GM12892 (cell line): ENCODE measurements at regions not wholly inside any gene's neighbourhood (a gene's known extent, or its start where the extent isn't known, plus 50 kb on each side); places are given as distances from the start of the nearest gene placed in this dataset.
"Not testable (repeated sequence)": the region's sequence is repeated elsewhere in the genome, so short reads cannot be mapped to it uniquely, and the experiment has no call there.

Source experiments
- POLR2A ChIP-seq: IDR thresholded peaks from 2 replicates; pipeline ENCODE4 v1.6.1; 2011; ENCODE audit warnings: low read depth, low read length, control low read depth
- POLR2AphosphoS5 ChIP-seq: IDR thresholded peaks from 2 replicates; pipeline ENCODE4 v1.6.1; 2011; ENCODE audit warnings: low read depth, low read length, control low read depth

DNA sequence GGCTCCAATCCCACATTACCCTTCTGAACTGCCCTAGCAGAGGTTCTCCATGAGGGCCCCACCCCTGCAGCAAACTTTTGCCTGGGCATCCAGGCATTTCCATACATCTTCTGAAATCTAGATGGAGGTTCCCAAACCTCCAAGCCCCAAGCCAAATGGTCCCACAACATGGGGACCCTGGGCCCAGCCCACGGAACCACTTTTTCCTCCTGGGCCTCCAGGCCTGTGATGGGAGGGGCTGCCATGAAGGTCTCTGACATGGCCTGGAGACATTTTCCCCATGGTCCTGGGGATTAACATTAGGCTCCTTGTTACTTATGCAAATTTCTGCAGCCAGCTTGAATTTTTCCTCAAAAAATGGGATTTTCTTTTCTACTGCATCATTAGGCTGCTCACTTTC, 156.7 kb upstream of the HDDC2 start:
- TF ChIP-seq POLR2A, POLR2AphosphoS5: not testable (repeated sequence)
